GM21367 (cell line): ENCODE measurements at regions not wholly inside any gene's neighbourhood (a gene's known extent, or its start where the extent isn't known, plus 50 kb on each side); places are given as distances from the start of the nearest gene placed in this dataset.

Experiments
- ATAC-seq: cut with Tn5 transposase; IDR thresholded peaks from one replicate; pipeline ENCODE4 v1.9.1; 2021; ENCODE audit not compliant: unreplicated experiment

DNA sequence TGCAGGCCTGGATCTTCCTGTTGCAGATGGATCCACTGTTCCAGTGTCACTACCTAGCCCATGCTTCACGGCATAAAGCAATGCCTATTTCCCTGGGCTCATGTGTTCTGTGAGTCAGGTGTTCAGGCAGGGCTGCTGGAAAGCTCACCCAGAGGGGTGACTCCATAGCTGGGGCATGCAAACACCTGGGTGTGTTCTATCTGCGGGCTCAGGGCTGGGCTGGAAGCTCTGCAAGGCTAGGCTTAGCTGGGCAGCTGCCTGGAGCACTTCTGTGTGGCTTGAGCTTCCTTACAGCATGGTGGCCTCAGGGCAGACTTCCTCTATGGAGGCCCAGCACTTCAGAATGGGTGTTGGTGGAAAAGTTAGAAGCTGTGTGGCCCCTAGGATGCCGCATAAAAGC is 139.9 kb downstream of the GADD45G start:
- no peak for ATAC-seq

DNA sequence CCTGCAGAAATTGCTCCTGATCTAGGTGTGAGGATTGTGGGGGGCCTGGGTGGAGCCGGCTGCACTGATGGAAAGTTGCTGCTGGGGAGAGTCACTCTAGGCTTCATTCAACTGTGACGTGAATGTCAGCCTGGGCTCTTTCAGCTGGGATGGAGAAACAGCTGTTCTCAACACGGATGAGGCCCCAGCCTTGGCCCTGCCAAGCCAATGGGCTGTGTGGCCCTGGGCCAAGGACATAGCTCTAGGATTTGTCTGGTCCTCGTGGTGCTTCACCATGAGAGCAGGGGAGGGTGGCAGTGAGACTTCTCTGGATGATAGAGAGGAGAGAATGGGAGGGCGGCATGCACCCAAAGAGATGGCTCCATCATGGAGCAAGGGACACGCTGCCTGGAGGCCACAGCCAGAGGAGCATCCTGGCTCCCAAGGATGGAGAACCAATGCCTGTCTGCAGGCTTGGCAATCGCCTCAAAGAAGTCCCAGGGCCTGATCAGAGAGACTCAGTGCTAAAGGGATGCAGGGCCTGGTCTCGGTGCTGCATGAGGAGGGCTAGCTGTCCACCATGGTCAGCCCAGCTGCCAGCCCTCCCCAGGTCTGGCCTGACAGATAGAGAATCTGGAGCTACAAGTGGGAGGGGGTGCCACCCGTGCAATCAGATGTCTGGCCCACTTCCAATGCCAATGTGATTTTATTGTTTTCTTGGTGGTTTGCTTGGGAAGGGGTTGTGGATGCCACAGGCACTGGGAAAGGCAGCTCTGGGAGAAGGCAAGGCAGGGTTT is 141.0 kb downstream of the GADD45G start:
- no peak for ATAC-seq

GRCh38 chr9:89746385-89747116 is 141.7 kb downstream of the GADD45G start:
- ATAC-seq: no peak

- no peak for ATAC-seq
Observed at GRCh38 chr9:89747596-89747995, 142.8 kb downstream of the GADD45G start.

GRCh38 chr9:89748021-89748670 is 143.3 kb downstream of the GADD45G start:
- no peak for ATAC-seq

DNA sequence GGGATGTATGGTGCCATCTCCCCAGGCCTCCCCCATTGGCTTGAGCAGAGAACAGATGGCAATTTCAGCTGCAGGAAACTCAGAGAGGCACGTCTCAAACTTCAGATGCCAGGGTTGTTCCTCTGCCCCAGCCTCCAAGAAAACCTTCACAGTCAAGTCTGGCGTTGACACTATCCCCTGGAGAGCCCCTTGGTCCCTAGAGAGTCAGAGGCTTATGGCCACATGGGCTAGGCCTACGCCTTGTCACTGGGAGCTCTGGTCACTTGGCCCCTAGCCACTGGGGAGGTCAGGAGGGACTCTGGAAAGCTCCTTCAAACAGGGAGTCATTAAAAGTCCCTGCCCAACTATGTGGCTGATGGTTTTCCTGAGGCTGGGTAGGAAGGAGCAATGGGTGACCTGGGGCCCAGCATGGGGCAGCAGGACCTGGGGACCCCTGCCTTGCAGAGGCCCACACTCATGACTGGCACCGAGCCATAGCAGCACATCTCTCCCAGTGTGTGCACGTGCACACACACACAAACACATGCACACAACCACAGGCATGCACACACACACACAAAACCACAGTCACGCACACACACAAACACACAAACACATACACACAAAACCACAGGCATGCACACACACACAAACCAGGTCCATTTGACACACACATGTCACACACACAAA is 144.2 kb downstream of the GADD45G start:
- no peak for ATAC-seq

DNA sequence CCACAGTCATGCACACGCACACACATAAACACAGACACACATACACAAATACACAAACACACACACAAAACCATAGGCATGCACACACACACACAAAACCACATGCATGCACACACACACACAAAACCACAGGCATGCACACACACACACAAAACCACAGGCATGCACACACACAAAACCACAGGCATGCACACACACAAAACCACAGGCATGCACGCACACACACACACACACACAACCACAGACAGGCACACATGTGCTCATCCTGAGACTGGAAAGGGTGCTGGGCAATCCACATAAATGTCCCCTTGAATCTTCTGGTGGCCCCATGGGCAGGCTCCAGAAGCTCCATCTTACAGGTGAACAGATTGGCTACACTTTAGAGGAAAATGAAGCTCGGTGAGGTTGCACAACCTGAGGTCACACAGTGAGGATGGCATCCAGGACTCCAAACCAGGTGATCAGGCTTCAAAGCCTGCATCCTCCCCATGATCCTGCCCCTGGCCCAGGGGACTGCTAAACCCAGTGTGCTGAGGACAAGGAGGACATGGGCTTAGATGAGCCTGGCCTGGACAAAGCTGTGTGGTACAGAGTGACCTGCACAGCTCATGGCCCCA is 144.8 kb downstream of the GADD45G start:
- ATAC-seq: no peak

DNA sequence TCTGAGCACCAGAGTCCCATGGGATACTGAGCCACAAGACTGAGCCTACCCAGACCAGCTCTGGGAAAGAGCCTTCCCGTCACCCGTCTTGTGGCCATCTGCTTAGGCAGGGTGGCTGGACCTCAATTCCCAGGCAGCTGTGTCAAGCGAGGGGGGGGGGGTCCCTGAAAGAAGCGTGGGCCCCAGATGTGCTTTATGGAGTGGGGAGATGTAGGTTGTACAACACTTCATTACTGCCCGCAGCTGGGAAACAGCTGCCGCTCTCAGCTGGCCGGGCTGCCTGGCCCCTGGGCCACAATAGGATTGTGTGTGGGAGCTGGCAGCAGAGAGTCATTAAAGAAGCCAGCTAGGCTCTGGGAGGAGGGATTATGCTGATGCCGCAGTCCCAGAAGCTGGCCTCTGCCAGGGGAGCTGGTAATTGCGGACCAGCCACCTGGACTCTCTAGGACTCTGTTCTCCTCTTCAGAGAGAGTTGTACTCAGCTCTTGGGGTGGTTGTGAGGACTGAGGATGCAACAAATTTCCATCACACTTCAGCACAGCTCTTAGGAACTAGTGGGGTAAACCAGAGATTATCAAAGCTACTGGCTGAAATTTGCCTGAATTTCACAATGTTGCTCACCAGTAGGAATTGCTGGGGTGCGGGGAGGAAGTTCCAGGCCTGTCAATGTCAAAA is 145.4 kb downstream of the GADD45G start:
- no peak for ATAC-seq

DNA sequence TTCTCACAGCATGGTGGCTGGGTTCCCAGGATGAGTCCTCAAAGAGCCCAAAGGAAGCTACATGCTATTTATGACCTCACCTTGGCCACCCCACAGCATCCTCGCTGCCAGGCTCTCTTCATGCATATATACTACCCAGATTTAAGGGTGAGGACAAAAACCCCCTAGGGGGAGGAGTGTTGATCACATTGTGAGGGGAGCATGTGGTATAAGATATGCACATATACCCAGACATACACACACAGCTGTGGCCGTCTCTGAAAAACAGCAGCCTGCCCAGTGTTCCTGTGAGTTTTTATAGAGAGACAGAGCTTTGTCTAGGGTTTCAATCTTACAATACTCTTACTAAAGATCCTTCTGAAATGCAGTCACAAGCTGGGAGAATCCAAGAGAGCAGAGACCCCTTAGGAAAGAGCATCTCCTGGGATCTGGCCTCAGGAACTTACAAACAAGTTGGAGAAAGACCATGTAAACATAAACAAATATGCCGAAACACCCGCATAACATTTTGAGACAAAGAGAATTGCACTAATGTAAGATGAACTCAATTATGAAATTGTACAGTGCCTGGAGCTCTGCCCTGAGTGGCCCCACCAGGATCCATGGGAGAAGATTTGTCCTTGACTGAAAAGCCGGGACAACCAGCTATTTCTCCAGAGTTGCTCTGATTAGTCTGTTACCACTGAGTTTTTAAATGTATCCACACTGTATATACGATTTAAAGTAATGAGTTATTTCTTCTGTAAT is 146.4 kb downstream of the GADD45G start:
- no peak for ATAC-seq

GRCh38 chr9:89752154-89752553 is 147.3 kb downstream of the GADD45G start:
- no peak for ATAC-seq

- ATAC-seq: no peak
Observed at GRCh38 chr9:89753472-89754055, 148.8 kb downstream of the GADD45G start.

GRCh38 chr9:89754193-89754592 is 149.4 kb downstream of the GADD45G start:
- no peak for ATAC-seq

DNA sequence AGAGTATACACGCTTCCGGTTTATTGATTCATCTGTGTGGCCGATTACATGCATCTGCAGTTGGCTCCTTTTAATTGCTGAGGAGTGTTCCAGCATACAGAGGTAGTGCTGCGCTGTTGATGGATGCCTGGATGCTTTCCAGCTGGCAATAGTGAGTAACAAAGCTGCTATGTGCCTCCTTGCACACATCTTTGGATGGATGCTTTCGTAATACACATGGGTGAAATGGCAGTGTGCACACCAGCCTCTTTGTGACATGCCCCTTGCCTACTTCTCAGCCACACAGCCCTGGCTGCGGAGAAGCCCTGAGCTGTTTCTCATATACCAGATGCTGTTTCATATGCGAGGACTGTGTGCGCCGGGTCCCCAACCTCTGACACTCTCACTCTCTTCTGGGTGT is 151.0 kb downstream of the GADD45G start:
- ATAC-seq: no peak

DNA sequence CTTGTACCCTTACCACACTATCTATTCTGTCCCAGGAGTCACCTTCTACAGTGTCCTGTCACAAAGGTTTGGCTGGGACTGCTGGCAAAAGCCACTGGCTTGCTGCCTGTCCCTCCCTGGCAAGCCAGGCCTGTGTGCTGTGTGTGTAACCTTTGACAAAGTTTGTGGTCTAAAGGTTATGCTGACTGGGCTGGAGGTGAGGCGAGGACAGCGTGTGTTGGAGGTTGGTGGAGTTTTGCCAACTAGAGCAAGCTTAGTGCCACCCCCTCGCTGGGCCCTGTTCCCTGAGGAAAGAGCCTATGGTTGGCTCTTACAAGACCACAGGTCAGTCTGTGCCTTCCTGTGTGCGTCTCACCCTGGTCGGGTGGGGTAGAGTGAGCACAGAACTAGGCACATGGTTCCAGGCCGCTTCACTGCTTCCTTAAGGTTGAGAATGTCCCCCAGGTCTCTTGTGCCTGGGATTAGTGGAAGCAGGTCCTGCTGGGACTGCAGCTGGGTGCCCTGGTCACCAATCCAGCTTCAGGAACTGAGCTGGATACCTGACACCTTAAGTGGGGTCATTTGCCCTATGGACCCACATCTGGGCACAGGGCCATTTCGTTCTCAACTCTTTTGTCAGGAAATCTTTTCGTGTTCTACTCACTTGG is 152.2 kb downstream of the GADD45G start:
- ATAC-seq: no peak

- no peak for ATAC-seq
Observed at GRCh38 chr9:89757776-89758528, 153.1 kb downstream of the GADD45G start.

DNA sequence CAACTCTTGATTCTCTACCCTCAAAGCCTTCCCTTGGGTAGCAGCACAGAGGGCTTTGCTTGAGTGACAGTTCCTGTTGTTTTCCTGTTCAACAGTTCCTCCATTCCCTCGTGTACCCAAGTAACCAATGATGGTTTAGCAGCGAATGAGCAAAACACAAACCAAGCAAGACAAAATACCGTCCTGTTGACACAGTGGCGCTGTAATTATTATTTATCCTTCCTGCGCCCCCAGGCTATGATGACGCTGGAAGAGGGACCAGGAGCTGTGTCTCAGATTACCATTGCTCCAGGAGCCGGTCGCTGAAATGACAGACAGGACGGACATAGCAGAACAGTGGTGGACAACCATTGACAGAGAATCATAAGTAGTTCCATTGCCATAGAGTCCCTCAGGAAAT is 154.8 kb downstream of the GADD45G start:
- no peak for ATAC-seq

DNA sequence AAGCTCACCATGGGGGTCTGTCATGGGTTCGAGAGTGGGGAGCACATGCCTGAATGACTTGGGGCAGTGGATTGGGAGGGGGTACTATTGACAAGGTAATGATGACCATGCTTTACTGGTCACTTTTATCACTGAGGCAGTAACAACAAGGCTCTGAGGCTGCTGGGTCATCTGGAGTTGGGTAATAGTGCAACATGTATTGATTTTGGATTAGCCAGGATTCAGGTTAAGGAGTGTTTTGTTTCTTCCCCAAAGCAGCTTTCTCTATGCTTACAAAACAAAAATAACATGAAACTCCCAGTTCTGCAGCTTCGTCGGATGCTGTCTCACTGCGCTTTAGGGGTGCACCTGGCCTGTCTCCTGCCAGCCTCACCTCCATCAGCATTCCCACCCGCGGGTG is 155.3 kb downstream of the GADD45G start:
- ATAC-seq: no peak

GRCh38 chr9:89764217-89764616 is 159.4 kb downstream of the GADD45G start:
- ATAC-seq: no peak
